Duodenal mucosa (tissue), 2 donors: ENCODE measurements at regions not wholly inside any gene's neighbourhood (a gene's known extent, or its start where the extent isn't known, plus 50 kb on each side); places are given as distances from the start of the nearest gene placed in this dataset.

Experiments
- H3K27ac ChIP-seq: one replicate; pipeline ENCODE4 v1.7.0; 2013; ENCODE audit warnings: low read depth, low read length
- H3K27me3 ChIP-seq, 2 donors: one replicate each; pipeline ENCODE4 v1.7.0; 2013; ENCODE audit warnings: low read length in 2 of 2, control low read depth in 1 of 2; ENCODE audit not compliant: insufficient read depth in 2 of 2, control insufficient read depth in 1 of 2
- H3K36me3 ChIP-seq, 2 donors: one replicate each; pipeline ENCODE4 v1.7.0; 2013; ENCODE audit warnings: low read length in 2 of 2, control low read depth in 1 of 2; ENCODE audit not compliant: insufficient read depth in 2 of 2, control insufficient read depth in 1 of 2
- H3K4me1 ChIP-seq, 2 donors: one replicate each; pipeline ENCODE4 v1.7.0; 2013; ENCODE audit warnings: low read length in 2 of 2, control low read depth in 1 of 2; ENCODE audit not compliant: insufficient read depth in 2 of 2, control insufficient read depth in 1 of 2
- H3K4me3 ChIP-seq, 2 donors: one replicate each; pipeline ENCODE4 v1.7.0; 2013; ENCODE audit warnings: low read length in 2 of 2, low read depth in 1 of 2
- H3K9ac ChIP-seq, 2 donors: one replicate each; pipeline ENCODE4 v1.7.0; 2013; ENCODE audit warnings: low read length in 2 of 2, low read depth in 1 of 2
- H3K9me3 ChIP-seq, 2 donors: one replicate each; pipeline ENCODE4 v1.7.0; 2013; ENCODE audit warnings: low read length in 2 of 2, control low read depth in 1 of 2; ENCODE audit not compliant: control insufficient read depth in 1 of 2

DNA sequence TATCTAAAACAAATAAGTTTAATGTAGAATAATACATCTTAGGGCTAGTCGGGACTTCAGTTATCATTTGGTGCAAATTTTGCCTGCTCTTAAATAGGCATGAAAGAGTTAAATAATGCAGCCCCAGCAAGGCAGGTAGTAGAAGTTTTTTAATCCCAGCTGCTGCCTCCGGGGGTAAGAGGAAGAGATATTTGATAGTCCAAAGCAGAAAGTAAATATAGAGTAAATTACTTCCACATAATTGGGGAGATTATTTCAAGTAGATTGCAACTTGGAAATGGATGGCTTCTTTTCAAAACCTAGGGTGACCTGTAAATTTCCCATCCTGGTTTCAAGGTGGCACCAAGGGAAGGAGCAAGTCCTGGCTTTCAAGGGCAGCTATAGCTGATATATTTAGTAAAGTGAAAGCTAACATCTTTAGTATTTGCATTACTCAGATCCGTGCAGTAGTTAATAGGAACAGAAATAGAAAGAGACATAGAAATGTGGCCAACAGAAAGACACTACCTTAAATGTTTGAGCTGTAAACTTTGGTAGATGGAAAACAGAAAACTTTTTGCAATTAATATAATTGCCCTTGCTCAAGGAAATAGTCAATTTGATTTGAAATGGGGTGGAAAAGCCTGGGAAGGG, 109.1 kb downstream of the LMO4 start:
- Histone ChIP-seq H3K4me1 (peaks cover 4% of the 10 kb centered on the region in 2 donors), H3K4me3 (no peak overlapping the region), H3K9ac (no peak overlapping the region), H3K9me3 (no peaks in the 10 kb centered on the region), H3K27ac (no peak overlapping the region), H3K27me3 (no peaks in the 10 kb centered on the region), H3K36me3 (no peaks in the 10 kb centered on the region)

DNA sequence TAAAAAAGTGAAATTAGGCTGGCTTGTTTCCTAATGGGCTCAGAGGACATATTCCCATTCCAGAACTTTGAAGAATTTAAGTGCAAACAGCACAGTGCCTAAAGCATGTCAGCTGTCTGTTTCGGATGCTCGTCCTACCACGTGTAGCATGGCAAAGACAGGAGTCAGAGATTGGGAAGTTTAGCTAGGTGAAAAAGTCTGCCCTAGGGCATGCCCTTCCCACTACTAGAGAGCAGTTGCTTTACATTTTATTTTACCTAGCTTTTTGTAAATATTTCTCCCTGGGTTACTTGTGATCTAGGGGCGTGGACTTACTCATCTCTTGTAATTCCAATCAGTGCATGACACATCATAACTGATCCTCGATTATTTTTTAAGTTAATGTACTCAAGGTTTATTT, 111.1 kb downstream of the LMO4 start:
- no peak overlapping the region for H3K9ac ChIP-seq
- no peaks in the 10 kb centered on the region for H3K9me3 ChIP-seq
- H3K36me3 ChIP-seq, result no peaks in the 10 kb centered on the region
- no peaks in the 10 kb centered on the region for H3K27me3 ChIP-seq
- no peak overlapping the region for H3K4me3 ChIP-seq
- no peak overlapping the region for H3K27ac ChIP-seq
- H3K4me1 ChIP-seq, result peaks cover 4% of the 10 kb centered on the region in 2 donors

DNA sequence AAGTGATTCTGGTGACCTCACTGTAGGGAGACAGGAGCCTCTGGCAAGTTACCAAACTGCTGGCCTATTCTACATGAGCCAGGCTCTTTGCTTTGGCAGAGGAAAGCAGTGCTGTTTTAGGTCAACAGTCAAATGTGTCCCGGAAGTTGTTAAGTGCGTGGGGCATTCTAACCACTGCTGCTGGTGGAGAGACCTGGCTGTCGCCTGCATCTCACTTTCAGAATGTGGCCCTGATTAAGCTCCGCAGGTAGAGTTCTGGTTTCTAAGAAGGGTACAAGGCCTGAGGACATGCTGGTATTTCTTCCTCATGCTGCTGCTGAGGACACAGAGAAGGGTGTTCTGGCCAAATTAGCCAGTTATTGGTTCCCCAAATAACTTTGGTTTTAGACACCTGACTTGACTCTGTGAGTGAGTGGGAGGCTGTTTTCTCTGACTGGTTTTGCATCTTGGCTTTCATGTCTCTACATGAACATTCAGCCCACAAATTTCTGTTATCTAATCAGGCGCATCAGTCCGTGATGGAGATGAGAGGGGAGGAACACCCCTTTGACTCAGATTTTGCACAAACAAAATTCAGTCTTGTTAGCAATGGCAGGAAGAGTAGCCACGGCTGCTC, 120.8 kb downstream of the LMO4 start:
- H3K27ac ChIP-seq, result no peak overlapping the region
- no peaks in the 10 kb centered on the region for H3K9me3 ChIP-seq
- H3K9ac ChIP-seq, result no peak overlapping the region
- no peak overlapping the region for H3K4me3 ChIP-seq
- H3K27me3 ChIP-seq, result no peaks in the 10 kb centered on the region
- no peaks in the 10 kb centered on the region for H3K4me1 ChIP-seq
- no peaks in the 10 kb centered on the region for H3K36me3 ChIP-seq

DNA sequence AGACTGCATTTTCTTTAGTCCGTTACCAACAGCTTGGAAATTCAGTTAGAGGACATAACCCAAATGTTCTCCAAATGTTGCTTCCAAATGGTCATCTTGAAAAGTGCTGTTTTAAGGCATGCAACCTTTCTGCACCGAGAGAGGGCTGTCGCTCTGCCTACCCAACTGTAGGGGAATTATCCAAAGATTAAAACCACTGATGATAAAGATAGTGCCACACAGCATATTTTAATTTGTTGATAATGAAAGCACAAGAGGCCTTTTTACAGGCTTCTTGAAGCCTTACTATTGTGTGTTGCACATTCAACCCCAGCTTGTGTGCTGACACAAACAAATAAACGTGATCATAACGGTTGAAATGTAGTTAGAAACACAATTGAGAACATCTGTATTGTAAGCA, 121.5 kb downstream of the LMO4 start:
- H3K36me3 ChIP-seq, result no peaks in the 10 kb centered on the region
- H3K27ac ChIP-seq, result no peak overlapping the region
- H3K4me1 ChIP-seq, result no peaks in the 10 kb centered on the region
- no peak overlapping the region for H3K4me3 ChIP-seq
- H3K27me3 ChIP-seq, result no peaks in the 10 kb centered on the region
- no peaks in the 10 kb centered on the region for H3K9me3 ChIP-seq
- no peak overlapping the region for H3K9ac ChIP-seq

DNA sequence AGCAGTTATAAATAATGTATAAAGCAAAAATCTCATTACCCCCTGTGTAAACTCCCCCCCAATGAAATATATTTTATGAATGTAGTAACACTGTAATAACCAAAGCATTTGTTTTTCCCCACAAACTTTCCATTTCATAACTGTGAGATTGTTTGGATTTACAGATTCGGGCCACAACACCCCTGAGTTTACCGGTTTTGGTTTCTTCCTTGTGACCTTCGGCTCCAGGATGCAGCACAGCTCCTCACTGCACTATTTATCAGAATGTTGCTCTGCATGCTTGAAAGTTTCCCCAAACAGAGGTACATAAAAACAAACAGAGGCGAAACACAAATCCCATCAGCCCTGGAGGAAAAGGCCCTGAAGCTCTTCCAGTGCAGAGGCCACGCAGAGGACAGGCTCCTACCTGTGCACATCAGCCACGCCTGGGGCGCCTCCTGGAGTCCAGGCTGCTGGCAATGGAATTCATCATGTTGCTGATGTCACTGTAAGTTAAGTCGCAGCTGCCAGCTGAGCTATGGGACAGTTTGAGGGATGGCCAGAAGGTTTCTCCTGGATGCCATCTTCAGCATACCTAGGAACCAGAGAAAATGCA, 122.0 kb downstream of the LMO4 start:
- Histone ChIP-seq H3K27ac (no peak overlapping the region), H3K4me1 (no peaks in the 10 kb centered on the region), H3K36me3 (no peaks in the 10 kb centered on the region), H3K27me3 (no peaks in the 10 kb centered on the region), H3K4me3 (no peak overlapping the region), H3K9ac (no peak overlapping the region), H3K9me3 (no peaks in the 10 kb centered on the region)

DNA sequence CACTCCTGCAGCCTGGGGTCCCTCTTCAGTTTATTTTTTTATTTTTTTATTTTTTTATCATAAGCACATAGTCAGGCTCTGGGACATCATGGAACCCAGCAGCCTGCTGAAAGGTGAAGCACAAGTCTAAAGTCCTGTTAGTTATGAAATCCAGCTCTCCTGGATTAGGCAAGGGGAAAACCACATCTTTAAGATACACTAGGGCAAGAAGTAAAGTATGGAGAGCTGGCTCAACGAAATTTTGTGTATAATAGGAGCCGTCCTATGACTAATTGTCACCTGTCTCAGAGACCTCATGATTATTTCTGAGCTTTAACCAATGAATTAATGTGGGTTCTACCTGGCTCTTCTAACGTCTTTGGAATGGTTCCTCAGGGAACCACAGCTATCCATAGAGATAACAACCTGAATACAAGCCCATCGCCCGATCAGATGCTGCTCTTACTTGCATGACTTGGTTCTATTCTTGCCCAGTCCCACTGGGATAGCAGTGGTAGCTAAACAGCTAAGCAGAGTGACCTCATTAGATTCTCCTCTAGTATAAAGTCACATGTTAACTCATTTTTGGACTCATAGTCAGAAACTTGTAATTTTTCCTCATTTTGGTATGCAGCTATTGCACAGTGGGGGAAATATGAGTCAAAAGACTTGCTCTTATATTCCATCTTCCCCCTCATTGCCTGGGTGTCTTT, 122.7 kb downstream of the LMO4 start:
- Histone ChIP-seq H3K9me3 (no peaks in the 10 kb centered on the region), H3K4me1 (no peaks in the 10 kb centered on the region), H3K4me3 (no peak overlapping the region), H3K27ac (no peak overlapping the region), H3K36me3 (no peaks in the 10 kb centered on the region), H3K9ac (no peak overlapping the region), H3K27me3 (no peaks in the 10 kb centered on the region)

DNA sequence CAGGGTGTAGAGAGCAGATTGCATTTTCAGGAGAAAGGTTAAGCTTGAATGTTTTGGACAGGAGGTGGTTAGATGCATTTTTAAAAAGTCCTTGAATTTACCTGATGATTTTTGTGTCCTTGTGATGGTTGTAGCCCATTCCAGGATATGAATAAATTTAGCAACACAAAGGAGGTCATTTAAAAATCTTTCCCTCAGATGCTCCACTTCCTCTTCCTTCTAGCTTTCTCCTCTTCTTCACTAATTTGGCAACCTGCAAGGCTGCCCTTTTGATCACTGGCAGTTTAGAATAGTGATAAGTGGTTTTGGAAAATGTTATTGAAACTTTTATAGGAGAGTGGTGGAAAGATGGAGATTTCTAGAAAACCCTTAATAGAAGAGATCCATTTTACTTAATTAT, 124.0 kb downstream of the LMO4 start:
- no peaks in the 10 kb centered on the region for H3K9me3 ChIP-seq
- no peak overlapping the region for H3K9ac ChIP-seq
- no peaks in the 10 kb centered on the region for H3K27me3 ChIP-seq

DNA sequence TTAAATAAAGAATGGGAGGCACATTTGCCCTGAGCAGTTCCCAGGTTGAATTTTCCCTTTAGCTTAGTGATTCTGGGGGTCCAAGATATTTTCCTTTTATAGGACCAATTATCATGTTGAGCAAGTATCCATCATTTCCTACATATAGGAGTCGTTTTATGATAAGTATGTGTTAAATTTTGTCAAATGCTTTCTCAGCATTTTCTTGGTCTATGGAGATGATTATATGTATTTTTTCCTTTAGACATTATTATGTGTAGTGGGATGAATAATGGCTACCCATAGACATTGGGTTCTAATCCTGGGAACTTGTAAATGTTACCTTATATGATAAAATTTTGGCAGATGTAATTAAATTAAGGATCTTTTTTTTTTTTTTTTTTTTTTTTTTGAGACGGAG, 128.7 kb downstream of the LMO4 start:
- H3K36me3 ChIP-seq, result no peaks in the 10 kb centered on the region
- H3K4me3 ChIP-seq, result no peak overlapping the region
- no peaks in the 10 kb centered on the region for H3K27me3 ChIP-seq
- no peaks in the 10 kb centered on the region for H3K9me3 ChIP-seq
- no peak overlapping the region for H3K27ac ChIP-seq
- H3K9ac ChIP-seq, result no peak overlapping the region
- H3K4me1 ChIP-seq, result no peaks in the 10 kb centered on the region

More for the DNA sequence above, 124.0 kb downstream of the LMO4 start:
- no peaks in the 10 kb centered on the region for H3K4me1 ChIP-seq
- H3K4me3 ChIP-seq, result no peak overlapping the region
- H3K36me3 ChIP-seq, result no peaks in the 10 kb centered on the region
- no peak overlapping the region for H3K27ac ChIP-seq

DNA sequence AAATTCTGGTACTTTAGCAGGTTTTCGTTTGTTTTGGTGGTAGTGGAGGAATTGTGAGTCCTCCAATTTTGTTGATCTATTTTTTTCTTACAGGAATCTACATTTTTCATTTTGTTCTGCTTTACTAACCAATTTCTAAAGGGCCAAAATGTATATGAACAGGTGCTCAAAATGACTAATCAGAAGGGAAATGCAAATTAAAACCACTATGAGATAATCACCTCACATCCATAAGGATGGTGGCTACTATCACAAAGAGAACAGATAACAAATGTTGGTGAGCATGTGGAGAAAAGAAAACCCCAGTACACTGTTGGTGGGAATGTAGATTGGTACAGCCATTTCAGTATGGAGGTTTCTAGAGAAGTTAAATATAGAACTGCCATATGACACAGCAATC, 134.2 kb downstream of the LMO4 start:
- no peaks in the 10 kb centered on the region for H3K4me1 ChIP-seq
- no peak overlapping the region for H3K4me3 ChIP-seq
- no peak overlapping the region for H3K9ac ChIP-seq
- no peaks in the 10 kb centered on the region for H3K27me3 ChIP-seq
- no peak overlapping the region for H3K27ac ChIP-seq
- no peaks in the 10 kb centered on the region for H3K9me3 ChIP-seq
- H3K36me3 ChIP-seq, result no peaks in the 10 kb centered on the region

DNA sequence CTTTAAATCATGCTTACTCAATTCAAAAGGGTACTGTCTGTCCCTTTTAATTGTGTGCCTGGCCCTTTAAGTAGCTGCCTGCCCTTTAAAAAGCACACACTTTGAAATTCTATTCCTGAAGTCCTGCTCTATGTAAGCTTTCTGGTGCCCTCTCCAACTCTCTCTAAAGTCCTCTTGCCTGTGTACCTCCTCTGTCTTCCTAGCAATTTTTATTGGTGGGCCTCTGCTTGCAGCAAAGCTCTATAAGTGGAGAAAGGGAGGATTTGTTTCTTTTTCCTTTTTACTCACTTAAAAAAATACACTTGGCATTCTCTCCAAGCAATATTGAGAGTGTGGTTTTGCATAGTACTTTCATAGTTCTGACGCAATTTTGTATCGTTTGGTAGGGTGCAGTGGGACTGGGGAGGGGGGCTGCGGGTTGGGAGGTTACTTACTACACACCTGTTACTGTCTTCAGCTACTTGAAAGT, 135.4 kb downstream of the LMO4 start:
- Histone ChIP-seq H3K9me3 (no peaks in the 10 kb centered on the region), H3K4me1 (no peaks in the 10 kb centered on the region), H3K9ac (no peak overlapping the region), H3K27me3 (no peaks in the 10 kb centered on the region), H3K4me3 (no peak overlapping the region), H3K36me3 (no peaks in the 10 kb centered on the region), H3K27ac (no peak overlapping the region)
